OCI-LY7 (cell line): ENCODE measurements at regions not wholly inside any gene's neighbourhood (a gene's known extent, or its start where the extent isn't known, plus 50 kb on each side); places are given as distances from the start of the nearest gene placed in this dataset.

Experiments used
- CTCF ChIP-seq: fragments of 200-600 bp; sonication (generic); conservative IDR thresholded peaks from 2 replicates; pipeline ENCODE4 v1.5.1; 2014; ENCODE audit warnings: mild to moderate bottlenecking, antibody characterized with exemption, low read length, moderate library complexity, mixed read lengths
- EZH2phosphoT487 ChIP-seq: fragments of 200-600 bp; sonication (generic); IDR thresholded peaks from 2 replicates; pipeline ENCODE4 v1.6.1; 2018; ENCODE audit warnings: low read depth, borderline replicate concordance, mild to moderate bottlenecking, mixed run types, antibody characterized with exemption, low read length, moderate library complexity, mixed read lengths

GRCh38 chr14:106141242-106142220, 615.1 kb downstream of the TMEM121 start:
- TF ChIP-seq EZH2phosphoT487 (no peak), CTCF (no peak)
